ENCODE measurements at regions not wholly inside any gene's neighbourhood (a gene's known extent, or its start where the extent isn't known, plus 50 kb on each side); places are given as distances from the start of the nearest gene placed in this dataset.

DNA sequence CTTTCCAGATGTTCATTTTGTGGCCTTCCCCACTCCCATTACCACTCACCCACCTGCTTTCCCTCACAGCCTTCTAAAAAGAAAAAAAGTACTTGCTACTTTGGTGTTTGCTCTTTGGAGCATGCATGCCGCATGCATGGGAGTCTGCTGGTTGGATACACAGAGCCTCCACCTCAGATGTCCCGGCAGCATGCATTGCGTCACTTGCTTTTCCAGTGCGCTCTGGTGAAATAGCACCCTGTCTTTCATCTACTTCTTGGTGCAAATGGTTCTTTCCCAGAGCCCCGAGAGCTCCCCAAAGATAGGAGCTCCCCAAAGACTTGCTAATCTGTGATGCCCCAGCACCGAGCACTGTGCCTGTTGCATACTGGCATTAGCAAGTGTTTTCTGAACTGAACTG, 333.2 kb upstream of the ZNF507 start:
- Histone ChIP-seq H3K9me3 (ENCODE audit: control insufficient read depth in 4 of 4, insufficient read depth in 3 of 4, low read length in 3 of 4) (no peaks in the 10 kb centered on the region), H3K27ac (ENCODE audit: low read depth in 1 of 2, low read length in 1 of 2) (no peak overlapping the region), H3K4me1 (ENCODE audit: control insufficient read depth in 5 of 5, insufficient read depth in 5 of 5, low read length in 5 of 5) (peaks cover 0 to 28% (median 14%) of the 10 kb centered on the region in 5 donors), H3K36me3 (ENCODE audit: control insufficient read depth in 4 of 4, insufficient read depth in 4 of 4, low read length in 4 of 4) (no peaks in the 10 kb centered on the region), H3K27me3 (ENCODE audit: control insufficient read depth in 3 of 3, insufficient read depth in 3 of 3, low read length in 2 of 3) (no peaks in the 10 kb centered on the region), H3K9ac (ENCODE audit: insufficient read depth in 1 of 2, low read length in 2 of 2) (no peak overlapping the region), H3K4me3 (no peak overlapping the region)
- TF ChIP-seq, protein P1, sequence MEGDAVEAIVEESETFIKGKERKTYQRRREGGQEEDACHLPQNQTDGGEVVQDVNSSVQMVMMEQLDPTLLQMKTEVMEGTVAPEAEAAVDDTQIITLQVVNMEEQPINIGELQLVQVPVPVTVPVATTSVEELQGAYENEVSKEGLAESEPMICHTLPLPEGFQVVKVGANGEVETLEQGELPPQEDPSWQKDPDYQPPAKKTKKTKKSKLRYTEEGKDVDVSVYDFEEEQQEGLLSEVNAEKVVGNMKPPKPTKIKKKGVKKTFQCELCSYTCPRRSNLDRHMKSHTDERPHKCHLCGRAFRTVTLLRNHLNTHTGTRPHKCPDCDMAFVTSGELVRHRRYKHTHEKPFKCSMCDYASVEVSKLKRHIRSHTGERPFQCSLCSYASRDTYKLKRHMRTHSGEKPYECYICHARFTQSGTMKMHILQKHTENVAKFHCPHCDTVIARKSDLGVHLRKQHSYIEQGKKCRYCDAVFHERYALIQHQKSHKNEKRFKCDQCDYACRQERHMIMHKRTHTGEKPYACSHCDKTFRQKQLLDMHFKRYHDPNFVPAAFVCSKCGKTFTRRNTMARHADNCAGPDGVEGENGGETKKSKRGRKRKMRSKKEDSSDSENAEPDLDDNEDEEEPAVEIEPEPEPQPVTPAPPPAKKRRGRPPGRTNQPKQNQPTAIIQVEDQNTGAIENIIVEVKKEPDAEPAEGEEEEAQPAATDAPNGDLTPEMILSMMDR (IDR thresholded peaks at IDR 0.05; ENCODE audit: control extremely low read depth, extremely low read depth): no peak
- ATAC-seq (ENCODE audit: insufficient read depth, low FRiP score): no peak
- 76 to 78% methylated on average over 6 of the region's 6 CpGs for WGBS, 2 donors
- no peak for DNase-seq

DNA sequence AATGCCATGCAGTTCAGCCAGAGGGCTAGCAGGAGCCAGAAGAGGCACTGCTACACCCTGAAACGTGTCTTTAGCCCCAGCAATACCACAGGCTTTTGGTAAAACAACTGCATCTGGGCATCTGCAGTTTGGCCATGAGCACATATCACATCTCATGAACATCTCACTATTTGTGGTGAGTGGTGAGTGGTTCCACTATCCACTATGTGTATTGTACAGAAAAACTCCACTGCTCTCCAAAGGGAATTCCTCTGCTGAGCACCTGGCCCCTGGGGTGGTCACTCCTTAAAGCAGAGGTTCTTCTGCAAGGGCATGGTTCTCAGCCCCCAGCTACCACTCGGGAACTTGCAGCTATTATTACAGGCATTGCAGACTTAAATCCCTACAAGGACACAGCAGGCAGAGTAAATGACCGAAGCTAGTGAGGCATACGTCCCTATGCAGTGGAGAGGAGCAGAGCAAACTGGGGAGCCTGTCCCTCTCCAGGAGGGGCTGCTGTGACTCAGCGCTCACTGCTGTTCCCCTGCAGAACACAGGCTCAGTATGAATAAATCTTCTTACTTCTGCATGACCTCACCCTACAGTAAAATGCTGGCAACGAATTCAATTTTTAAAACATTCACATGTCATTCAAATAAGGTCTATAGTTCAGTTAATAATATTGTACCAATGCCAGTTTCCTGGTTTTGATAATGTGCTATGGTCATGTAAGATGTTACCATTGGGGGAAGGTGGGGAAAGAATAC, 332.4 kb upstream of the ZNF507 start:
- H3K4me1 ChIP-seq (ENCODE audit: control insufficient read depth in 5 of 5, insufficient read depth in 5 of 5, low read length in 5 of 5): peaks cover 0 to 37% (median 14%) of the 10 kb centered on the region in 5 donors
- no peaks in the 10 kb centered on the region for H3K9me3 ChIP-seq (ENCODE audit: control insufficient read depth in 4 of 4, insufficient read depth in 3 of 4, low read length in 3 of 4)
- H3K9ac ChIP-seq (ENCODE audit: insufficient read depth in 1 of 2, low read length in 2 of 2): no peak overlapping the region
- no peak overlapping the region for H3K27ac ChIP-seq (ENCODE audit: low read depth in 1 of 2, low read length in 1 of 2)
- 65 to 70% methylated on average over 6 of the region's 6 CpGs for WGBS, 2 donors
- ATAC-seq (ENCODE audit: insufficient read depth, low FRiP score) (no peak), DNase-seq (peak in 1 of 3 donors; percentile 43)
- H3K36me3 ChIP-seq (ENCODE audit: control insufficient read depth in 4 of 4, insufficient read depth in 4 of 4, low read length in 4 of 4): no peaks in the 10 kb centered on the region
- H3K4me3 ChIP-seq: no peak overlapping the region
- H3K27me3 ChIP-seq (ENCODE audit: control insufficient read depth in 3 of 3, insufficient read depth in 3 of 3, low read length in 2 of 3): no peaks in the 10 kb centered on the region
- TF ChIP-seq, protein P1 (IDR thresholded peaks at IDR 0.05; ENCODE audit: control extremely low read depth, extremely low read depth): no peak

DNA sequence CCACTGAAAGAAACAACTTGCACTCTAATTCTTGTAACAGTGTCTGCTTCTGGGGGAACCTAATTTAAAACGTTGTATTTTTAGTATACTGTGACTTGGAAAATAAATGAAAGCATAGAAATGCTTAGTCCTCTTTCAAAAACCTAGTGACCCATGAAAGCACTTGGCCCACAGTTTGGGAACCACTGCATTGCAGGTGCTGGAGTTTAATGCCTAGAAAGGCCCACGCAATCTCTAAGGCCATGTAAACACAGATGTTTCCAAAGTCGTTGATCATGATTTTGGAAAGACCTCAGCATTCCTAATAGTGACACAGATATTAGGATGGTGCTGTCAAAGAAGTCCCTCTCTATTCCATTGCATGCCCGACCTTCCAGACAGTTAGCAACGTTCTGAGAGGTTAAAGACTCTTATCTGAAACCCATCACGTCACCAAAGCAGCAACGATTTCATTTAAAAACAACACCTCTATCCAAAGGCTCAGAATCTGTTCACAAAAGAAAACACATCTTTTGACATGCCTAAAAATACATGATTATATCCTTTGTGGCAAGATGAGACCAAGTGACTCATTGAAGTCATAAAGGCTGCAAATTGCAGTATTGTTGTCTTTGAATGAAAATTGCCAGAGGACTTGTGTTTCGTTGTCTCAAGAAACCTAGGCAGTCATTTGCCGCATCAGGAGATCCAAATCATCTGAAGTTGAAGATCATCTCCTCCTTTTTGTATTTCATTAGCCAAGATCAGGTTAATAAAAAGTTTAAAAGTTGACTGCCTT, 328.0 kb upstream of the ZNF507 start:
- TF ChIP-seq, protein P1 (IDR thresholded peaks at IDR 0.05; ENCODE audit: control extremely low read depth, extremely low read depth): no peak
- H3K27me3 ChIP-seq (ENCODE audit: control insufficient read depth in 3 of 3, insufficient read depth in 3 of 3, low read length in 2 of 3): no peaks in the 10 kb centered on the region
- no peak overlapping the region for H3K4me3 ChIP-seq
- peaks cover 0 to 45% (median 12%) of the 10 kb centered on the region in 5 donors for H3K4me1 ChIP-seq (ENCODE audit: control insufficient read depth in 5 of 5, insufficient read depth in 5 of 5, low read length in 5 of 5)
- DNase-seq (no peak), ATAC-seq (ENCODE audit: insufficient read depth, low FRiP score) (no peak)
- H3K36me3 ChIP-seq (ENCODE audit: control insufficient read depth in 4 of 4, insufficient read depth in 4 of 4, low read length in 4 of 4): no peaks in the 10 kb centered on the region
- WGBS, 2 donors: 64 to 71% methylated on average over 9 of the region's 9 CpGs
- H3K9ac ChIP-seq (ENCODE audit: insufficient read depth in 1 of 2, low read length in 2 of 2): no peak overlapping the region
- H3K9me3 ChIP-seq (ENCODE audit: control insufficient read depth in 4 of 4, insufficient read depth in 3 of 4, low read length in 3 of 4): no peaks in the 10 kb centered on the region
- no peak overlapping the region for H3K27ac ChIP-seq (ENCODE audit: low read depth in 1 of 2, low read length in 1 of 2)

Data from lung (tissue), 11 donors.